Stimulated activated CD4-positive, alpha-beta T cell treated with anti-CD3 and anti-CD28 coated beads, Interleukin-2, amount 100 ng/mL, for 48 hours (primary cell): ENCODE measurements at regions not wholly inside any gene's neighbourhood (a gene's known extent, or its start where the extent isn't known, plus 50 kb on each side); places are given as distances from the start of the nearest gene placed in this dataset.
"Not testable (repeated sequence)": the region's sequence is repeated elsewhere in the genome, so short reads cannot be mapped to it uniquely, and the experiment has no call there.

ENCODE experiments used
- DNase-seq, 2 donors: peaks; one replicate each; pipeline ENCODE4 v3.0.0-alpha.2; 2020

DNA sequence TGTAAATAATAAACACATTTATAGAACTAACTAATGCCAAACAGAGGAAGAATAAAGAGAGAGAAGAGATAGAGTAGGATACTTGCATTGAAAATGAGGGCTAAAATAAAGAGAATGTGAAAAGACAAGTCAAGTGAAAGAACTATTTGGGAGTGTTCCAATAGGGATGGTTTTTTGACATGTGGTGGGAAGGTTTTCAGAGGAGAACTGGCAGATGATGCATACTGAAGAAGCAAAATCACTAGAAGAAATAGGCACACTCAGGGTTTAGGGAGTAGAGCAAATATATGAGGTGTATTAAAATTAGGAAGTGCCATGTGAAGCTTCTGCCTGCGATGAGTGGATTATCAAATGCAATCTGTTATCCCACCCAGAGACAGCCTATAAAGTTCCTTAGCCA lies 744.8 kb downstream of the REEP3 start:
- no peak for DNase-seq

DNA sequence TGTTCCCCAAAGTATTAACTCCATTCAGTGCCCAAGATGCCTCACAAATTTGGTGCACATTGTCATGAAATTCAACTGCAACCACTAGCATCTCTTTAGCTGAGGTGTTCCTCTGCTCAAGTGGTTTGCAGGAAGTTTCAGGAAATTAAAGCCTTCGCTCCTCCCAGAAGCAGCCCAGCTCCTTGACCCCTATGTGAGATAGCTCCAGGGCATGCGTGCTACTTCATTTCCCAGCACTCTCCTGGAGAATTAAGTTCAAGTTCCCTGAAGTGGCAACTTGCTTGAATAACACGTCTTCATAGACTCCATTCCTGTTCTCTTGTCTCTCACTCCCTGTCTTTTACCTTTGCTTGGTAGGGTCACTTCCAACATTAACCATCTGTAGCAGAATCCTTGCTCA lies 750.3 kb downstream of the REEP3 start:
- no peak for DNase-seq

DNA sequence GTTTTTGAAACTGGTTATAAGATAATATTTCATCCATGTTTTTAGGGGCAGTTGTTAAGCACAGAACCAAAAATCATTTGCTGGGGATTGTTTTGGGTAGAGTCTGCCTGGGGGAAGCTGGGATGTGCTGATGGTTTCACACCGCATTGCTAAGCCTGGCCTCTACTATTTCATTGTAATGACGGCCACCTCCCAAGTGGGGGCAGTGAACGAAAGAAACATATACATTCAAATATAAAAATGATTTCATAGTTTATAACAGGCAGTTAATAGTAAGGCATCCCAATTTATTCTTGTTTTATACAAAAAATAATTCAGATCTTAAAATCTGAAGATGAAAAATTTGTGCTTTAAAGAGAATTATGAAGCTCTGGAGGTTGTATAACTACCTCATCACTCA lies 750.8 kb downstream of the REEP3 start:
- no peak for DNase-seq

DNA sequence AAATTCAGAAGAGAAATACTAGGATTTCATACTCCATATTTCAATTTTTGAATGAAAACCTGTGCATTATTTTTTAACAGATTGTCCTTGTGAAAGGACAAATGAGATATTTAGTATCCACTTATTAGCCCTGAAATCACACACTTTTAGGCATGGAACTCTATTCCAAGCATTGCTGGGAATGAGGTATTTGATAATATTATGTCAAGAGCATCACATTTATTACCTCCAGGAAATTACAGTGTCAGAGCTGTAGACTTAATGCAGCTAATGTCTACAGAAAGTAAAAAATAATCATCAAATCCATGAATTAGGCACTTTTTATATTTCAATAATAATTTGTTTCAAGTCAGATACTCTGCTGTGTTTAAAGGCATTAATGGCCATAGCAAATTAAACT lies 753.8 kb downstream of the REEP3 start:
- no peak for DNase-seq

- no peak for DNase-seq
These were observed 754.6 kb downstream of the REEP3 start for GRCh38 chr10:64275774-64276173.

DNA sequence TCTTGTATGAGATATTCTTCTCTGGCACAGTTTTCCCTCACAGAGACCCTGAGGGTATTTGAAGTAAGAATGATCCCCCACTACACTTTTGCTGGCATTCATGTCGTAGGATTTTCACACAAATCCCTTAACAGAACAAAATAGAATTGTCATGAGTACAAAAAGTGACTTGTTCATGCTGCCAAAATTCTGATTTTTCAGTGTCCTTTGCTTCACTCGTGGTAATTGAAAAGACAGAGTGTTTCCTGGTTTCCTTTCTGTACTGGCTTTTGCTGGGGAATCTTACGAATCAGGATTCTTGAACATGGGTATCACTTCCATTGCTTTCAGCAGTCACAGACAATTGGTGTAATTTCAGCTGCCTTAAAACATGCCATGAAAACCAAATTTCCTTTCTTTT lies 756.3 kb downstream of the REEP3 start:
- no peak for DNase-seq

GRCh38 chr10:64283621-64284020 lies 762.4 kb downstream of the REEP3 start:
- DNase-seq, result no peak

GRCh38 chr10:64286533-64286932 lies 765.3 kb downstream of the REEP3 start:
- DNase-seq, result no peak

GRCh38 chr10:64288404-64288803 lies 767.2 kb downstream of the REEP3 start:
- no peak for DNase-seq

- DNase-seq, result no peak
These were observed 782.4 kb downstream of the REEP3 start for GRCh38 chr10:64303566-64303965.

DNA sequence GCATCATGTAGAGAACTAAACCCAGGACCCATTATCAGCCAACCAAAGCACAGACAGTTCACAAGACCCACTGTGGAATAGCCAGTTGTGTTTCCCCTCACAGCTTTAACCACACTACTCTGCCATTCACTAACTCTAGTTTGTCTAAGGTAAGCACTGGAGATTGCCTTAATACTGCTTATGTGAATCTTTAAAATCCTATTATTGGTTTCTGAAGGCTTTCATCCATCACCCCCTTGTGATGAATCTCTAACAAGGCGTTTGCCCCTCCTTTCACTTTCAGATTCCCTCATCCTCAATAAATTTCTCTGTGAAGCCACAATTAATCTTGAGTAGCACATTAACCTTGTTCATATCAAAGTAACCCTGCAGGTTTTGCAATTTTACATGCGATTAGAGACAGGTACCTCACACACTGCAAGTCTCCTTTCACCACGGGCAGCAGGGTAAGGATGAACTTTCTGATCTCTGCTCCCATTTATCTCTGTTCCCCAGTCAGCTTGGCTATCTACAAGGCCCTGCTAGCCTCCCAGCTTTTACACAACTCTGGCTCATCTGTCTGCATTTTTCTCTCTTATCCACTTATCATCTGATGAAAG lies 785.6 kb downstream of the REEP3 start:
- no peak for DNase-seq

GRCh38 chr10:64312876-64313275 lies 791.7 kb downstream of the REEP3 start:
- no peak for DNase-seq

DNA sequence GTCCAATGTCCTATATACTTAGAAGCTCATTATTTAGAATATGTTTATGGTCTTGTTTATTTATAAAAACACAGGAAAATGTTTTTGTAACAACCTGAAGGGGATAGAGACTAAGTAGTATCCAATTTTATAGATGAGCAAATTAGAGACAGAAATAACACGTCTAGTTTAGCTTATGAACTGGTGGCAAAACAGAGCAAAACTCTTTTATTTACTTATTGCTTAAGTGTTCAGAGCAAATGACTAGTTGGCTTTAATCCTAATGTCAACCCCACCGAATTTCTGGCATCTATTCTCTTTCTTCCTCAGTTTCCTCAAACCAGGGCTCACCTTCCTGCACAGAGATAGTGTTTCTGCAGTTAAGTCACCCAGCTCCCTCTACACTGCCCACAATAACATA lies 792.8 kb downstream of the REEP3 start:
- DNase-seq, result no peak

DNA sequence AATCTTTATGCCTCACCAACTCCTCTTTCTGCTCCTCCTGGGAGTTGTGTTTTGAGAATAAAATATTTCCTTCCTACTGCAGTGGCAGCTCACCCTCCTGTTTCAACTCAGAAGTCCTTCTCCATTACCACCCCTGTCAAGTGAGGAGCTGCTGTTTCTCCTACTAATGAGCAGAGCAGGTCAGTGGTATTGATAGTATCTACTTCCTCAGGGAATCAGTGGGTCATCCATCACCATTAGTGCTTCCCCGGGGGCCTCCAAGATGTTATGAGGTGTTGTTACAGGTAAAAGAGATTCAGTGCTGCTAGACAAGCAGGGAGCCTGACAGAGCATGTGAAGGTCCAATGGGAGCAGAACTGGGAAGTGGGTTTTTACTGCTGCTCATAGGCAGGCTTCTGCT lies 795.2 kb downstream of the REEP3 start:
- DNase-seq, result no peak

DNA sequence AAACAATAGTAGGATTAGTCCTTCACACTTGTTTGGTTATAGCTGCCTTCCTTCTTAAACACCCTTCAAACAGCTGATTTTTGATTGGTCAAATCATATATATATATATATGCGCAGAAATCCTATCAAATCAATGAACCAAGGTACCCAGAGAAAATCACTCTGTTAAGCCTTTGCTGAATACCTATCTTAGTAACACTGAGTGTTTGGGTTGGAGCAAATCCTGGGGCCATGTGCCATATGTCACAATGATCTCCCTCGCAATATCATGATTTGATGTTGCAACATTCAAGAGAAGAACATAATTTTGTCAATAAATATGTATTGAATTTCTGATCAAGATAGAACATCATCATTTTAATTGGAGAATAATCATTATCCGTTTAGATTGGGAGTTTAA lies 795.6 kb downstream of the REEP3 start:
- DNase-seq, result no peak

- DNase-seq, result no peak
These were observed 799.2 kb downstream of the REEP3 start for GRCh38 chr10:64320448-64320847.

- DNase-seq, result no peak
These were observed 808.3 kb downstream of the REEP3 start for GRCh38 chr10:64329510-64329909.

- no peak for DNase-seq
These were observed 811.4 kb downstream of the REEP3 start for GRCh38 chr10:64332551-64332950.

DNA sequence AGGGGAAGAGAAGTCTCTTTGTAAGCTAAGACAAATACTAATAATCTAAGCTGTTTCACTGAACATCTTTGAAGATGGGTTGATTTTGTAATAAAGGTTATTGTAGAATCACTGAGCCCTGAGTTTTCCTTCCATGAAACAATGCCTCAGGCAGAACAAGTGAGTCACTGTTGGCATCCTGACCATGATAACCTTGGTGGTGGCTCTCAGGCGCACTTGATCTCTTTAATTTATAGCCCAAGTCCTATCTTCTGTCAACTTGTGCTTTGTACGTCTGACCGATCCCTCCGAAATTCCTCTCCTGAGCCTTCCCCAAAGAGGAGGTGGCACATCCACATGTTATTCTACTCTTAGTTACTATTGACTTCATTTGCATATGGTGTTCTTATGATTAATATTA lies 812.9 kb downstream of the REEP3 start:
- DNase-seq, result no peak

GRCh38 chr10:64344211-64344610 lies 823.0 kb downstream of the REEP3 start:
- no peak for DNase-seq

- no peak for DNase-seq
These were observed 824.7 kb downstream of the REEP3 start for GRCh38 chr10:64345856-64346255.

GRCh38 chr10:64346389-64346788 lies 825.2 kb downstream of the REEP3 start:
- no peak for DNase-seq

- DNase-seq, result no peak
These were observed 829.5 kb downstream of the REEP3 start for GRCh38 chr10:64350665-64351064.

- no peak for DNase-seq
These were observed 837.7 kb downstream of the REEP3 start for GRCh38 chr10:64358907-64359306.

- DNase-seq, result not testable (repeated sequence)
These were observed 839.0 kb downstream of the REEP3 start for GRCh38 chr10:64360240-64360639.

DNA sequence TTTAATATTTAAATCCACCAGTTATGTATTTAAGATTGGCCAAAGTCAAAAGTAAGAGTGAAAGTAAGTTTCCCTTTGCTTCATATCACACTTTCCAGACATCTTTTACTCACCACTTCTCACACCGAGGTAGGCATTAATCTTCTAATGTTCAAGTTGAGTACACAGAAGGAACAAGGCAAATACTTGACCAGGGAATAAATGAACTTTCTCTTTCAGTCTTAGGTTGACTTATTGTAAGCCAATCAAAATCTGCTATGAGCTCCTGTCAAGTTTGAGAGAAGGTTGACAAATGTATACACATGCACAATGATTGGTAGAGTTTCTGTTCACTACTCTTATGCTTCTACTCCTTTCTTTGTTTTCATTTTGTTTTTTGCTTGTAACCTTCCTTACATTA lies 842.5 kb downstream of the REEP3 start:
- DNase-seq, result no peak
